Naive thymus-derived CD8-positive, alpha-beta T cell (primary cell): ENCODE measurements at regions not wholly inside any gene's neighbourhood (a gene's known extent, or its start where the extent isn't known, plus 50 kb on each side); places are given as distances from the start of the nearest gene placed in this dataset.

ENCODE experiments used
- ATAC-seq, 2 donors: fragments of 150-1000 bp; cut with Tn5 transposase in 1 of 2; sonication (Bioruptor Pico), chemical (Tn5 transposase) in 1 of 2; 1 replicate in 1 of 2; 2 replicates in 1 of 2; pipeline ENCODE4 v1.10.0; 2021; ENCODE audit warnings: mild to moderate bottlenecking in 2 of 2, moderate library complexity in 2 of 2
- POLR2A ChIA-PET: fragments of 350-600 bp; sonication (Branson Sonifier 250); formaldehyde crosslinking; loops from one replicate; lab custom pipeline; 2021; ENCODE audit warnings: antibody characterized with exemption; lab: Charles Lee
- DNase-seq, 10 donors: peaks; one replicate each; pipeline versions ENCODE4 v3.0.0 to v3.0.0-alpha.2; 2020 to 2022
- H3K27ac Mint-ChIP-seq, 10 donors: one replicate each; pipeline ENCODE4 v1.8.0; 2020 to 2022; ENCODE audit warnings: mild to moderate bottlenecking in 10 of 10, mixed read lengths in 10 of 10, moderate library complexity in 4 of 10, inconsistent platforms in 1 of 10
- H3K27me3 Mint-ChIP-seq, 5 donors: one replicate each; pipeline ENCODE4 v1.8.0; 2021 to 2022; ENCODE audit warnings: mixed read lengths in 5 of 5
- H3K36me3 Mint-ChIP-seq, 3 donors: one replicate each; pipeline ENCODE4 v1.8.0; 2020 to 2022; ENCODE audit warnings: mixed read lengths in 3 of 3, mild to moderate bottlenecking in 2 of 3, inconsistent platforms in 1 of 3
- H3K4me1 Mint-ChIP-seq, 4 donors: one replicate each; pipeline ENCODE4 v1.8.0; 2021 to 2022; ENCODE audit warnings: mixed read lengths in 4 of 4
- H3K4me3 Mint-ChIP-seq, 10 donors: one replicate each; pipeline ENCODE4 v1.8.0; 2020 to 2022; ENCODE audit warnings: mild to moderate bottlenecking in 10 of 10, mixed read lengths in 10 of 10, moderate library complexity in 6 of 10, inconsistent platforms in 1 of 10
- H3K9me3 Mint-ChIP-seq, 9 donors: one replicate each; pipeline ENCODE4 v1.8.0; 2020 to 2022; ENCODE audit warnings: mixed read lengths in 9 of 9, mild to moderate bottlenecking in 3 of 9, inconsistent platforms in 1 of 9, moderate library complexity in 1 of 9

DNA sequence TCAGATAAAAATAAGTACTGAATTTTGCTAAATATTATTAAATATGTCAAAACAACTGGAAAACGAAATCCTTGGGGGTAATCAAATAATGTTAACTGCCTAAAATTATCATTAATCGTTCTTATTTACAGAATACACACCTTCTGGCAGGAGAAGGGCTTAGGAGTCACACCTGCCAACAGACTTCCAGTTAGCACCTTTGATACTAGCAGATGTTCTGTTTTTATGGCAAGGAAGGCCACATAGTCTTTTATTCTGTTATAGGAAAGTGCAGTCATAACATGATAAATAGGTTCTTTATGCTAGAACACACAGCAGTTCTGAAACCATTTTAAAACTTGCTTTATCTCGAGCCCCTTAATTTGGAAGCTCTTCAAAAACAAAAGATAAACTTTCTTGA, 464.1 kb downstream of the UTRN start:
- Mint-ChIP-seq H3K9me3 (no peaks in the 10 kb centered on the region), H3K27ac (no peak overlapping the region), H3K4me3 (no peak overlapping the region), H3K4me1 (peaks cover 0 to 6% (median under 1%) of the 10 kb centered on the region in 4 donors), H3K36me3 (peaks cover 10 to 71% (median 27%) of the 10 kb centered on the region in 3 donors), H3K27me3 (no peaks in the 10 kb centered on the region)
- POLR2A ChIA-PET, result no interaction called here
- DNase-seq (no peak), ATAC-seq (no peak)

DNA sequence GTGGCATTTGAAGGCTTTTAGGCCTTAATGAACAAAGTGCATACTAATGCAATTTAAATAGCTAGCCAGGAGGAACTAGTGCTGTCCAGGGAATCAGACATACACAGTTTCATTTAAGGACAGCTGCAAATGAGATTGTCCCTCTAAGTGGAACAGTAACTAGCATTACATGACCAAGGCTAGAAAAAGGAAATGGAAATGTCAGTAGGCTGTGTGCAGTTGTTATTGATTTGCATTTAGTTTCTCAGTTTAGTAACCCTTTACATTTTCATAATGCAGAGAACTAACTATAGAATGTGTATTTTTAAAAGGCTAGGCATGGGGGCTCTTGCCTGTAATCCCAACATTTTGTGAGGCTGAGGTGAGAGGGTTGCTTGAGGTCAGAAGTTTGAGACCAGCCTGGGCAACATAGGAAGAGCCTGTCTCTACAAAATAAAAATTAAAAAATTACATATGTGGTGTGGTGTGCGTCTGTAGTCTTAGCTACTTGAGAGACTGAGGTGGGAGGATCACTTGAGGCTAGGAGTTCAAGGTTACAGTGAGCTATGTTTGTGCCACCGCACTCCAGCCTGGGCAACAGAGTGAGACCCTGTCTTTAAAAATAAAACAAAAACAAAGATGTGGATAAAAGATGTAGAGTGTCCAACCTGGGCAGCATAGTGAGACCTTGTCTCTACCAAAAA, 468.0 kb downstream of the UTRN start:
- peak overlapping the region in 1 of 10 donors; percentile 41 for H3K27ac Mint-ChIP-seq
- no peaks in the 10 kb centered on the region for H3K27me3 Mint-ChIP-seq
- H3K36me3 Mint-ChIP-seq, result peaks cover 11 to 78% (median 27%) of the 10 kb centered on the region in 3 donors
- POLR2A ChIA-PET, result interaction anchor here (0.7 kb wide), 1 partner anchor 10 kb away, joined by 4 read pairs; no protein-coding TSS in a partner anchor
- no peaks in the 10 kb centered on the region for H3K9me3 Mint-ChIP-seq
- ATAC-seq (no peak), DNase-seq (no peak)
- H3K4me1 Mint-ChIP-seq, result peaks cover 0 to 6% (median 0%) of the 10 kb centered on the region in 4 donors
- H3K4me3 Mint-ChIP-seq, result no peak overlapping the region

- Mint-ChIP-seq H3K4me3 (no peak overlapping the region), H3K9me3 (no peaks in the 10 kb centered on the region), H3K4me1 (no peaks in the 10 kb centered on the region), H3K27me3 (no peaks in the 10 kb centered on the region), H3K36me3 (peaks cover 11 to 65% (median 23%) of the 10 kb centered on the region in 3 donors), H3K27ac (peak overlapping the region in 2 of 10 donors; percentile 25 to 53)
- POLR2A ChIA-PET, result no interaction called here
- DNase-seq (no peak), ATAC-seq (no peak)
Measured at GRCh38 chr6:144756469-144756868, 471.3 kb downstream of the UTRN start.

DNA sequence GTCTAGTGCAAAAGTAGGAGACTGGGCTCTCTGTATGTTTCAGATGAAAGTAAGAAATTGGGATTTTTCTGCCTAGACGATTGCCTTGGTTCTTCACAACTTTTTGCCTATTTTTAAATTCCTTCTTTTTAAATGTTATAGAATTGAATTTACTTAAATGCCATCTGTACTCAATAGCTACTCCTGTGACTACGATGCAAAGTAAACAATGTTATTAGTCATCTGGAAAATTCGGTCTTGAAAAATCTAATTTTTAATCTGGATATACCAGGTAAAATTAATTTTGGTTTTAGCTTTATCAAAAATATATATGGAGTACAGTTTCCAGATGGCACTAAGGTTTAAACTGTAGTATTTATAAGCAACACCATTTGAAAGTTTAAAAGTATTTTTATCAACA, 472.2 kb downstream of the UTRN start:
- POLR2A ChIA-PET, result no interaction called here
- ATAC-seq (no peak), DNase-seq (no peak)
- Mint-ChIP-seq H3K4me3 (no peak overlapping the region), H3K27ac (no peak overlapping the region), H3K27me3 (no peaks in the 10 kb centered on the region), H3K9me3 (no peaks in the 10 kb centered on the region), H3K36me3 (peaks cover 11 to 66% (median 23%) of the 10 kb centered on the region in 3 donors), H3K4me1 (no peaks in the 10 kb centered on the region)

- POLR2A ChIA-PET, result no interaction called here
- DNase-seq (no peak), ATAC-seq (no peak)
- H3K27me3 Mint-ChIP-seq, result no peaks in the 10 kb centered on the region
- no peaks in the 10 kb centered on the region for H3K4me1 Mint-ChIP-seq
- no peak overlapping the region for H3K4me3 Mint-ChIP-seq
- H3K36me3 Mint-ChIP-seq, result peaks cover 13 to 67% (median 28%) of the 10 kb centered on the region in 3 donors
- no peak overlapping the region for H3K27ac Mint-ChIP-seq
- H3K9me3 Mint-ChIP-seq, result no peaks in the 10 kb centered on the region
Measured at GRCh38 chr6:144757730-144758129, 472.6 kb downstream of the UTRN start.

DNA sequence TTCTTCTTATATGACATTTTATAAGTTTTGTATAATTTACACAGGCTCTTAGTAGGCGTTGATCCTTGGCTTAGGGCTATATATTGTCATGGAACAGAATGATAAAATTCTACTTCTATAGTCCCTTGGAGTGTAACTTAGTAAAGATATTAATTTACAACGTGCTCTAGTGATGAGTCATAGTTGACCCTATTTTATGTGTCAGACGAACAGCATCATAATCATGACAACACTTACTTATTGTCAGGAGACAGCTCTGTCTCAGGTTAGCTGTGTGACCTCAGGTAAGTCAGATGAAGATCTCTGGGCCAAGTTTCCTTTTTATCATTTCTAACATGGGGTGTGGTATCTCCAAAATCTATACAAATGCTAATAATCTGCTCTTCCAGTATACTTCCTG, 473.5 kb downstream of the UTRN start:
- H3K4me3 Mint-ChIP-seq, result no peak overlapping the region
- H3K27ac Mint-ChIP-seq, result peak overlapping the region in 1 of 10 donors; percentile 32
- no peaks in the 10 kb centered on the region for H3K4me1 Mint-ChIP-seq
- peaks cover 20 to 67% (median 29%) of the 10 kb centered on the region in 3 donors for H3K36me3 Mint-ChIP-seq
- H3K27me3 Mint-ChIP-seq, result no peaks in the 10 kb centered on the region
- POLR2A ChIA-PET, result no interaction called here
- ATAC-seq (no peak), DNase-seq (no peak)
- H3K9me3 Mint-ChIP-seq, result no peaks in the 10 kb centered on the region

GRCh38 chr6:144762469-144762868, 477.3 kb downstream of the UTRN start:
- Mint-ChIP-seq H3K27ac (no peak overlapping the region), H3K4me3 (no peak overlapping the region), H3K9me3 (no peaks in the 10 kb centered on the region), H3K4me1 (peaks cover 0 to 10% (median 4%) of the 10 kb centered on the region in 4 donors), H3K36me3 (peaks cover 14 to 65% (median 26%) of the 10 kb centered on the region in 3 donors), H3K27me3 (no peaks in the 10 kb centered on the region)
- DNase-seq (no peak), ATAC-seq (no peak)
- POLR2A ChIA-PET, result interaction anchor here (0.6 kb wide), 1 partner anchor 11 kb away, joined by 3 read pairs; no protein-coding TSS in a partner anchor

DNA sequence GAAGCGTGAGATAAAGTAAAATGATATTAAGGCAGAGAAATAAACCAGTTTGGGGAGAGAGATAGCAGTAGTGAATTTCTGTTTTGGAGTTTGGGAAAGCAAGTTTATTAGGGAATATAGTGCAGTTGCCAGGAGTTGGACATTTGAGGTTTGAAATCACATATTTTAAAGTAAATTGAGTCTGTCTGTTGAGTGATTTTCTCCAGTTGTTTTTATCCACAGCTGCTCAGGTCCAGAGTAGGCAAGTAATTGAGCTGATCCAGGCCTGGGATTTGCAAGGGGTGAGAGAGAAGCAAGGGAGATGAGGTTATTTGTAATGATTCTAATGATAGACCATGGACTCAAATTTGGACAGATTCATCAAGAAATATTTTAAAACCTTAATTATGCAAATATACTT, 481.9 kb downstream of the UTRN start:
- Mint-ChIP-seq H3K27me3 (no peaks in the 10 kb centered on the region), H3K9me3 (no peaks in the 10 kb centered on the region), H3K36me3 (peaks cover 8 to 58% (median 20%) of the 10 kb centered on the region in 3 donors), H3K4me1 (peaks cover 0 to 13% (median 5%) of the 10 kb centered on the region in 4 donors), H3K27ac (peak overlapping the region in 2 of 10 donors; percentile 16 to 33), H3K4me3 (no peak overlapping the region)
- ATAC-seq, result no peak
- DNase-seq, result no peak
- POLR2A ChIA-PET, result no interaction called here

DNA sequence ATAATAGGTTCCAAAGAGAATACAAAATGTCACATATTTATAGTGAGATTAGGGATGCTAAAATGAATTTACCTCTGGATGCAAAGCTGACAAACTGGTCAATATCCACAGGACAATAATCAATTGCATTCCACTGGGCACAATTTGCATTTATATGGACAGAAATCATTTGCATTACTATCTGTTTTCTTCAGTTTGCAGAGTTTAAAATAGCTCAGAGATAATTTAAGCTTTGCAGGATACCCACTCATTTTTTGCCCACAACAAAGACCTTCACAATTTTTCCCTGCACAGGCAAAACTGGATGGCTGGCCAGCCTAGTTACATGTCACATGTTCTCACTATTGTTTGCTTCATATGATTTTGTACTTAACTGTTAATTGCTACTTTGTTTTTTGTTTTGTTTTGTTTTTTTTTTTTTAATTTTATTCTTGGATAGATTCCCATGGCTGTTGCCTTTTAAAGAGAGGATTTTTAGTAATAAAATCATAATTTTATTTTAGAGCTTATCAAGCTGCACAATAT, 483.5 kb downstream of the UTRN start:
- no peaks in the 10 kb centered on the region for H3K27me3 Mint-ChIP-seq
- H3K36me3 Mint-ChIP-seq, result peaks cover 6 to 58% (median 19%) of the 10 kb centered on the region in 3 donors
- peak overlapping the region in 1 of 10 donors; percentile 29 for H3K27ac Mint-ChIP-seq
- no peak for DNase-seq
- H3K4me1 Mint-ChIP-seq, result peaks cover 2 to 13% (median 7%) of the 10 kb centered on the region in 4 donors
- POLR2A ChIA-PET, result no interaction called here
- no peaks in the 10 kb centered on the region for H3K9me3 Mint-ChIP-seq
- no peak overlapping the region for H3K4me3 Mint-ChIP-seq
- ATAC-seq, result no peak

- H3K9me3 Mint-ChIP-seq, result no peaks in the 10 kb centered on the region
- no peak overlapping the region for H3K4me3 Mint-ChIP-seq
- H3K27me3 Mint-ChIP-seq, result no peaks in the 10 kb centered on the region
- H3K27ac Mint-ChIP-seq, result peak overlapping the region in 2 of 10 donors; percentile 20 to 53
- ATAC-seq (no peak), DNase-seq (no peak)
- POLR2A ChIA-PET, result no interaction called here
- H3K4me1 Mint-ChIP-seq, result peaks cover 2 to 13% (median 7%) of the 10 kb centered on the region in 4 donors
- peaks cover 11 to 59% (median 24%) of the 10 kb centered on the region in 3 donors for H3K36me3 Mint-ChIP-seq
Measured at GRCh38 chr6:144769142-144769541, 484.0 kb downstream of the UTRN start.

DNA sequence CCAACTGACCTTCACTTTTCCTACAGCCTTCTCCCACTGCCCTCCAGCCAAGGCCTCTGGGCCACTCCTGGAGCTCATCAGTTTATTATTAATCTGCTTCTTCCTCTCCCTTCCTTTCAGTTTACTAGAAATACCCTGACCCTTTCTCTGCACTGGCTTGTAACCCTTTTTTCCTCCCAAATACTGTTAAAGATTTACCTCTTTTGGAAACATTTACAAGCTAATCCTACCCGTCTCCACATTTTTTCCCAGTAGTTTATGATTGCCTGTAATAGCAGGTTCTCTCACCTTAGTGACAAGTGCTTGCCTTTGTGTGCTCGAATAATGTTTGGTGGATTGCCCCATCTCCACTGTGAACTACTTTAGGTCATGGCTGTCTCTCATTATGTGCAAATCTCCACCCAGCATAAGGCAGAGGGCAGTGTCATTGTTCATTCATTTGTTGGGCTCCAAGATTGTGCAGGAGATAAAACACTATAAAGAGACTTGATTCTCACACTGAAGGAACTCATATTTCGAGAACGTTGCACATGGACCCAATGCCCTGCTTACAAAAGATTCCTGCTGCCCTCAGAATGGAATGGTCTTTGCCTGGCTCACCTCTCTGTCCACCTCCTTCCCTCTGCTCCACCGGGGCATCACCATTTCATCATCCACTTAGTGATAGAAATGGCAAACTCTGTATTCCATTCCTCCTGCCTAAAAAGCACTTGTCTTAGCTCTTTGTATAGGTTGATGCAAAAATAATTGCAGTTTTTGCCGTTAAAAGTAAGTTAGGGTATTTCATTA, 491.1 kb downstream of the UTRN start:
- H3K27ac Mint-ChIP-seq, result peak overlapping the region in 1 of 10 donors; percentile 53

GRCh38 chr6:144777249-144777648, 492.1 kb downstream of the UTRN start:
- peaks cover 46 to 77% (median 47%) of the 10 kb centered on the region in 3 donors for H3K36me3 Mint-ChIP-seq
- no peaks in the 10 kb centered on the region for H3K27me3 Mint-ChIP-seq
- DNase-seq (no peak), ATAC-seq (no peak)
- no peaks in the 10 kb centered on the region for H3K9me3 Mint-ChIP-seq
- no peak overlapping the region for H3K4me3 Mint-ChIP-seq
- POLR2A ChIA-PET, result no interaction called here
- H3K4me1 Mint-ChIP-seq, result peaks cover 0 to 14% (median 6%) of the 10 kb centered on the region in 4 donors
- peak overlapping the region in 2 of 10 donors; percentile 14 to 80 for H3K27ac Mint-ChIP-seq

More for the DNA sequence above, 491.1 kb downstream of the UTRN start:
- ATAC-seq, result no peak
- H3K27me3 Mint-ChIP-seq, result no peaks in the 10 kb centered on the region
- peaks cover 0 to 13% (median 6%) of the 10 kb centered on the region in 4 donors for H3K4me1 Mint-ChIP-seq
- H3K36me3 Mint-ChIP-seq, result peaks cover 38 to 73% (median 39%) of the 10 kb centered on the region in 3 donors
- POLR2A ChIA-PET, result no interaction called here
- DNase-seq, result no peak
- H3K9me3 Mint-ChIP-seq, result no peaks in the 10 kb centered on the region
- no peak overlapping the region for H3K4me3 Mint-ChIP-seq

DNA sequence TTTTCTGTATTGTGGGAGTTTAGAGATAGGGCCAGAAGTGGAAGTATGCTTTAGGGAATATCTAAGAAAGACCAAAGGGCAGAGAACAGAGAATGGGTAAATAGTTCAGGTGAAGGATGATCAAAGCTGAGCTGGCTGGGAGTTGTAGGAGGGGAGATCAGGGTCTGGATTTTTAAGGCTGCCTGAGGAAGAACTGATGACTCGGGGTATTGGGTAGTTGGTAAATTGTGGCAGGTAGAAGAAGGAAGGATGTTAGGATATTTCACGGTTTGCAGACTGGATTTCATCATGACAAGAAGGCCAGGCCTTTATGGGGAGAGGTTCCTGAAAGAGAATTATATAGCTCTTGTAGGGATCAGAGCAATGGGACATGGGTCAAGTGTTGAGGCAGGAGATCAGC, 492.9 kb downstream of the UTRN start:
- Mint-ChIP-seq H3K4me1 (peaks cover 0 to 14% (median 5%) of the 10 kb centered on the region in 4 donors), H3K9me3 (no peaks in the 10 kb centered on the region), H3K36me3 (peaks cover 43 to 77% (median 44%) of the 10 kb centered on the region in 3 donors), H3K27ac (peak overlapping the region in 6 of 10 donors; percentile 0 to 75 (median 32)), H3K27me3 (no peaks in the 10 kb centered on the region), H3K4me3 (no peak overlapping the region)
- DNase-seq, result no peak
- no peak for ATAC-seq
- POLR2A ChIA-PET, result no interaction called here
